IMR-90 (cell line): ENCODE measurements at regions not wholly inside any gene's neighbourhood (a gene's known extent, or its start where the extent isn't known, plus 50 kb on each side); places are given as distances from the start of the nearest gene placed in this dataset.

Source experiments
- ATAC-seq: fragments of 200-7000 bp; cut with Tn5 transposase; 2 replicates; pipeline ENCODE4 v1.9.1; 2020; ENCODE audit warnings: low read depth, mild to moderate bottlenecking, moderate library complexity
- BruUV-seq: library from RNA; stranded (reverse); fragments of 400-500 nt; replicated peaks from 2 replicates; lab custom pipeline; 2021; lab: Mats Ljungman, UMichigan
- CTCF ChIA-PET: fragments of 300-600 bp; formaldehyde crosslinking; extraction: SDS; loops from one replicate; lab custom pipeline; 2021; ENCODE audit warnings: antibody characterized with exemption; lab: Yijun Ruan, JAX
- POLR2A ChIA-PET: fragments of 300-600 bp; sonication (Branson Sonifier 250); formaldehyde crosslinking; loops from one replicate; lab custom pipeline; 2022; ENCODE audit warnings: antibody characterized with exemption; ENCODE audit not compliant: unreplicated experiment; lab: Charles Lee
- DNase-seq: peaks from one replicate; pipeline ENCODE4 v3.0.0; 2013
- H2AFZ ChIP-seq: replicated peaks from 2 replicates; pipeline ENCODE3; 2013; ENCODE audit warnings: low read length, mild to moderate bottlenecking; ENCODE audit not compliant: poor library complexity
- H2AK5ac ChIP-seq: 2 replicates; pipeline ENCODE4 v1.6.1; 2013; ENCODE audit warnings: low read depth, low read length, inconsistent platforms
- H2AK9ac ChIP-seq: replicated peaks from 2 replicates; pipeline ENCODE3; 2013; ENCODE audit warnings: mild to moderate bottlenecking, low read depth, low read length, moderate library complexity; ENCODE audit not compliant: poor library complexity
- H2BK120ac ChIP-seq: 2 replicates; pipeline ENCODE4 v1.6.1; 2013; ENCODE audit warnings: low read depth, low read length, inconsistent platforms
- H2BK15ac ChIP-seq: 3 replicates; pipeline ENCODE4 v1.6.1; 2013; ENCODE audit warnings: low read depth, low read length, inconsistent platforms
- H2BK20ac ChIP-seq: 2 replicates; pipeline ENCODE4 v1.6.1; 2013; ENCODE audit warnings: low read depth, mild to moderate bottlenecking, inconsistent platforms, low read length, moderate library complexity
- H2BK5ac ChIP-seq: 2 replicates; pipeline ENCODE4 v1.6.1; 2013; ENCODE audit warnings: mild to moderate bottlenecking, low read depth, low read length, inconsistent platforms; ENCODE audit not compliant: poor library complexity, severe bottlenecking
- H3K14ac ChIP-seq: replicated peaks from 2 replicates; pipeline ENCODE4 v1.6.1; 2013; ENCODE audit warnings: low read depth, low read length, inconsistent platforms
- H3K18ac ChIP-seq: 2 replicates; pipeline ENCODE4 v1.6.1; 2013; ENCODE audit warnings: low read depth, low read length, control low read depth
- H3K23ac ChIP-seq: 2 replicates; pipeline ENCODE4 v1.6.1; 2013; ENCODE audit warnings: low read depth, low read length, inconsistent platforms
- H3K27ac ChIP-seq: 2 replicates; pipeline ENCODE4 v1.5.1; 2013; ENCODE audit warnings: mild to moderate bottlenecking, control low read depth, low read length; ENCODE audit not compliant: insufficient read depth
- H3K27me3 ChIP-seq: 2 replicates; pipeline ENCODE4 v1.6.1; 2013; ENCODE audit warnings: low read length; ENCODE audit not compliant: control insufficient read depth, insufficient read depth
- H3K36me3 ChIP-seq: 2 replicates; pipeline ENCODE4 v1.6.1; 2013; ENCODE audit warnings: low read length, mixed read lengths; ENCODE audit not compliant: control insufficient read depth, insufficient read depth
- H3K4ac ChIP-seq: 2 replicates; pipeline ENCODE4 v1.6.1; 2013; ENCODE audit warnings: low read depth, low read length, inconsistent platforms
- H3K4me1 ChIP-seq: 2 replicates; pipeline ENCODE4 v1.6.1; 2013; ENCODE audit warnings: low read length, mixed read lengths; ENCODE audit not compliant: control insufficient read depth, insufficient read depth
- H3K4me2 ChIP-seq: 2 replicates; pipeline ENCODE4 v1.6.1; 2013; ENCODE audit warnings: low read depth, mild to moderate bottlenecking, control low read depth, low read length, moderate library complexity
- H3K4me3 ChIP-seq: 2 replicates; pipeline ENCODE4 v1.5.1; 2013; ENCODE audit warnings: low read depth, mild to moderate bottlenecking, control low read depth, low read length, moderate library complexity; ENCODE audit not compliant: insufficient read depth
- H3K56ac ChIP-seq: 2 replicates; pipeline ENCODE4 v1.6.1; 2013; ENCODE audit warnings: low read length, inconsistent platforms; ENCODE audit not compliant: insufficient read depth; ENCODE audit errors: extremely low read depth
- H3K79me1 ChIP-seq, 2 experiments: 2 replicates each; pipeline ENCODE4 v1.6.1; 2013; ENCODE audit warnings: low read length in 2 of 2, inconsistent platforms in 1 of 2, low read depth in 1 of 2
- H3K9ac ChIP-seq: 2 replicates; pipeline ENCODE4 v1.6.1; 2013; ENCODE audit warnings: low read depth, low read length, control low read depth
- H3K9me1 ChIP-seq: 2 replicates; pipeline ENCODE4 v1.6.1; 2013; ENCODE audit warnings: low read length, inconsistent platforms; ENCODE audit not compliant: insufficient read depth
- H3K9me3 ChIP-seq: 2 replicates; pipeline ENCODE4 v1.6.1; 2013; ENCODE audit warnings: low read length; ENCODE audit not compliant: control insufficient read depth, insufficient read depth
- H4K20me1 ChIP-seq: 2 replicates; pipeline ENCODE4 v1.6.1; 2013; ENCODE audit warnings: low read length, inconsistent platforms; ENCODE audit not compliant: insufficient read depth
- H4K5ac ChIP-seq: 2 replicates; pipeline ENCODE4 v1.6.1; 2013; ENCODE audit warnings: mild to moderate bottlenecking, low read depth, low read length, control low read depth
- H4K8ac ChIP-seq, 2 experiments: 2 replicates each; pipeline ENCODE4 v1.6.1; 2013; ENCODE audit warnings: low read depth in 2 of 2, low read length in 2 of 2, control low read depth in 1 of 2, inconsistent platforms in 1 of 2
- H4K91ac ChIP-seq: 2 replicates; pipeline ENCODE4 v1.6.1; 2013; ENCODE audit warnings: low read depth, low read length, inconsistent platforms; ENCODE audit not compliant: insufficient read depth
- CEBPB ChIP-seq: IDR thresholded peaks from 2 replicates; pipeline ENCODE4 v1.6.1; 2012; ENCODE audit warnings: low read depth, low read length, improper control_type of control experiment
- CHD1 ChIP-seq: IDR thresholded peaks from 2 replicates; pipeline ENCODE4 v1.6.1; 2012; ENCODE audit warnings: low read depth, low read length, improper control_type of control experiment
- ELK1 ChIP-seq: fragments of 150-350 bp; IDR thresholded peaks from 2 replicates; pipeline ENCODE4 v1.6.1; 2016; ENCODE audit warnings: low read depth, mild to moderate bottlenecking, low read length, moderate library complexity, borderline replicate concordance
- NFE2L2 ChIP-seq: fragments of 150-350 bp; IDR thresholded peaks from 2 replicates; pipeline ENCODE4 v1.6.1; 2016; ENCODE audit warnings: low read depth, mild to moderate bottlenecking, low read length
- POLR2A ChIP-seq: IDR thresholded peaks from 2 replicates; pipeline ENCODE4 v1.6.1; 2012; ENCODE audit warnings: mild to moderate bottlenecking, low read depth, low read length
- RAD21 ChIP-seq: IDR thresholded peaks from 2 replicates; pipeline ENCODE4 v1.6.1; 2012; ENCODE audit warnings: low read length, improper control_type of control experiment
- RFX5 ChIP-seq: IDR thresholded peaks from 2 replicates; pipeline ENCODE4 v1.8.0; 2012; ENCODE audit warnings: low read depth, mild to moderate bottlenecking, low read length, moderate library complexity
- SMC3 ChIP-seq: fragments of 150-350 bp; IDR thresholded peaks from 2 replicates; pipeline ENCODE4 v1.6.1; 2016; ENCODE audit warnings: low read depth, mild to moderate bottlenecking, antibody characterized with exemption, low read length, moderate library complexity
- WGBS, 2 experiments: methylation state at CpG; one replicate each; pipeline versions ENCODE4 v1.1.5 to v1.1.7; 2013; ENCODE audit warnings: missing lambda C conversion rate in 2 of 2; ENCODE audit not compliant: insufficient read length in 1 of 2; ENCODE audit errors: extremely low coverage in 2 of 2; 5-methylcytosine and 5-hydroxymethylcytosine counted together
- dilution Hi-C: fragments of 300-500 bp; cut with HindIII; formaldehyde crosslinking; loops from one replicate; pipeline ENCODE4 v1.14.3; 2018; ENCODE audit warnings: low sequenced_read_pairs; ENCODE audit not compliant: unreplicated experiment
- in situ Hi-C: fragments of 300-500 bp; cut with MboI; formaldehyde crosslinking; loops from 3 replicates; pipeline ENCODE4 v1.14.3; 2019; ENCODE audit warnings: low sequenced_read_pairs, inconsistent platforms, mixed read lengths
- intact Hi-C: fragments of 100-400 bp; cut with micrococcal nuclease; formaldehyde crosslinking; loops from 2 replicates; pipeline ENCODE4 v1.10.0; 2022

- Histone ChIP-seq H3K79me1 (no peaks in the 10 kb centered on the region), H2AFZ (no peak overlapping the region), H3K18ac (no peak overlapping the region), H3K4me3 (no peak overlapping the region), H2BK5ac (no peak overlapping the region), H2BK120ac (no peak overlapping the region), H3K9me3 (no peaks in the 10 kb centered on the region), H3K9ac (no peak overlapping the region), H3K36me3 (no peaks in the 10 kb centered on the region), H4K20me1 (no peaks in the 10 kb centered on the region), H3K4me2 (no peak overlapping the region), H3K4ac (no peak overlapping the region), H2AK9ac (no peak overlapping the region), H4K91ac (no peak overlapping the region), H3K56ac (no peak overlapping the region), H3K14ac (no peak overlapping the region), H3K23ac (no peak overlapping the region), H2BK15ac (no peak overlapping the region), H4K5ac (no peak overlapping the region), H3K4me1 (no peaks in the 10 kb centered on the region), H3K27ac (no peak overlapping the region), H2BK20ac (no peak overlapping the region), H3K27me3 (no peaks in the 10 kb centered on the region), H2AK5ac (no peak overlapping the region), H3K9me1 (no peaks in the 10 kb centered on the region), H4K8ac (no peak overlapping the region)
- no CpG with 5 or more reads among the region's 2 CpGs for WGBS, 2 experiments
- dilution Hi-C loops (no loop called here), in situ Hi-C loops (no loop called here), intact Hi-C loops (loop anchor here (10.0 kb wide), 1 partner anchor 924 kb away; no protein-coding TSS in a partner anchor)
- CTCF ChIA-PET: no interaction called here
- BruUV-seq: no TSS peak
- no peak for TF ChIP-seq POLR2A
- no peak for TF ChIP-seq RFX5
- TF ChIP-seq RAD21: no peak
- no peak for TF ChIP-seq ELK1
- no peak for TF ChIP-seq CHD1
- TF ChIP-seq NFE2L2: no peak
- TF ChIP-seq SMC3: no peak
- peak; percentile 70 for TF ChIP-seq CEBPB
- ATAC-seq: no peak
- DNase-seq: no peak
- POLR2A ChIA-PET: no interaction called here
Measured at GRCh38 chrX:95248386-95248785, 1436.3 kb upstream of the DIAPH2 start.
